CD14-positive monocyte (primary cell): ENCODE measurements at regions not wholly inside any gene's neighbourhood (a gene's known extent, or its start where the extent isn't known, plus 50 kb on each side); places are given as distances from the start of the nearest gene placed in this dataset.

ENCODE experiments used
- DNase-seq, 3 donors: peaks; one replicate each; pipeline ENCODE4 v3.0.0-alpha.2; 2011 to 2022
- H2AFZ ChIP-seq: 2 replicates; pipeline ENCODE4 v1.6.0; 2012; ENCODE audit warnings: mild to moderate bottlenecking, low read depth, low read length, inconsistent platforms; ENCODE audit not compliant: insufficient read depth, poor library complexity, severe bottlenecking
- H3K27ac ChIP-seq, 2 donors: 1 replicate in 1 of 2; 2 replicates in 1 of 2; pipeline ENCODE4 v1.5.1; 2012 to 2013; ENCODE audit warnings: low read length in 2 of 2, control low read depth in 1 of 2, inconsistent platforms in 1 of 2, low read depth in 1 of 2, mild to moderate bottlenecking in 1 of 2
- H3K27me3 ChIP-seq, 2 donors: one replicate each; pipeline versions ENCODE4 v1.6.0 to v1.6.1; 2011 to 2013; ENCODE audit warnings: low read length in 2 of 2; ENCODE audit not compliant: control insufficient read depth in 2 of 2, insufficient read depth in 2 of 2
- H3K36me3 ChIP-seq, 2 donors: replicated peaks in 1 of 2; 1 replicate in 1 of 2; 2 replicates in 1 of 2; pipeline versions ENCODE4 v1.5.1 to v1.6.1; 2012 to 2013; ENCODE audit warnings: low read length in 2 of 2, control low read depth in 1 of 2, inconsistent platforms in 1 of 2, mild to moderate bottlenecking in 1 of 2; ENCODE audit not compliant: insufficient read depth in 2 of 2, control insufficient read depth in 1 of 2
- H3K4me1 ChIP-seq, 2 donors: 1 replicate in 1 of 2; 2 replicates in 1 of 2; pipeline versions ENCODE4 v1.5.1 to v1.6.1; 2012 to 2013; ENCODE audit warnings: low read length in 2 of 2, control low read depth in 1 of 2, inconsistent platforms in 1 of 2, mild to moderate bottlenecking in 1 of 2, moderate library complexity in 1 of 2; ENCODE audit not compliant: insufficient read depth in 2 of 2, control insufficient read depth in 1 of 2
- H3K4me2 ChIP-seq: replicated peaks from 2 replicates; pipeline ENCODE3; 2012; ENCODE audit warnings: low read length, moderate library complexity, mild to moderate bottlenecking; ENCODE audit not compliant: poor library complexity, severe bottlenecking; ENCODE audit errors: extremely low read depth
- H3K4me3 ChIP-seq, 3 experiments: fragments of 200-600 bp in 1 of 3; sonication (generic) in 1 of 3; replicated peaks in 1 of 3; 1 replicate in 2 of 3; 2 replicates in 1 of 3; pipeline ENCODE4 v1.5.1; 2011 to 2013; ENCODE audit warnings: low read length in 3 of 3, mild to moderate bottlenecking in 3 of 3, control low read depth in 2 of 3, low read depth in 2 of 3, inconsistent platforms in 1 of 3, moderate library complexity in 1 of 3
- H3K79me2 ChIP-seq: 2 replicates; pipeline ENCODE4 v1.6.0; 2012; ENCODE audit warnings: mild to moderate bottlenecking, control low read depth, inconsistent platforms, low read length, moderate library complexity; ENCODE audit not compliant: insufficient read depth
- H3K9ac ChIP-seq: 2 replicates; pipeline ENCODE4 v1.6.0; 2017; ENCODE audit warnings: low read length, mild to moderate bottlenecking; ENCODE audit not compliant: insufficient read depth, poor library complexity, severe bottlenecking
- H3K9me3 ChIP-seq, 2 donors: replicated peaks in 1 of 2; 1 replicate in 1 of 2; 2 replicates in 1 of 2; pipeline versions ENCODE4 v1.5.1 to v1.6.1; 2012 to 2013; ENCODE audit warnings: low read length in 2 of 2, control low read depth in 1 of 2; ENCODE audit not compliant: control insufficient read depth in 1 of 2, insufficient read depth in 1 of 2
- H4K20me1 ChIP-seq: 2 replicates; pipeline ENCODE4 v1.6.0; 2012; ENCODE audit warnings: mild to moderate bottlenecking, low read length, control low read depth, moderate library complexity; ENCODE audit not compliant: insufficient read depth
- H3K27ac Mint-ChIP-seq, 7 donors: one replicate each; pipeline ENCODE4 v1.8.0; 2020; ENCODE audit warnings: mild to moderate bottlenecking in 7 of 7, mixed read lengths in 7 of 7, moderate library complexity in 6 of 7, inconsistent platforms in 2 of 7
- H3K27me3 Mint-ChIP-seq, 3 donors: one replicate each; pipeline ENCODE4 v1.8.0; 2021 to 2022; ENCODE audit warnings: low read depth in 3 of 3, mild to moderate bottlenecking in 3 of 3, mixed read lengths in 3 of 3, moderate library complexity in 3 of 3, inconsistent platforms in 1 of 3
- H3K36me3 Mint-ChIP-seq, 2 donors: one replicate each; pipeline ENCODE4 v1.8.0; 2020; ENCODE audit warnings: mixed read lengths in 2 of 2, inconsistent platforms in 1 of 2, mild to moderate bottlenecking in 1 of 2
- H3K4me1 Mint-ChIP-seq: one replicate; pipeline ENCODE4 v1.8.0; 2020; ENCODE audit warnings: mild to moderate bottlenecking, mixed read lengths
- H3K4me3 Mint-ChIP-seq, 2 donors: one replicate each; pipeline ENCODE4 v1.8.0; 2020; ENCODE audit warnings: mild to moderate bottlenecking in 2 of 2, mixed read lengths in 2 of 2, moderate library complexity in 1 of 2
- H3K9me3 Mint-ChIP-seq, 7 donors: one replicate each; pipeline ENCODE4 v1.8.0; 2020 to 2022; ENCODE audit warnings: mixed read lengths in 7 of 7, mild to moderate bottlenecking in 6 of 7, moderate library complexity in 6 of 7, inconsistent platforms in 2 of 7
- CTCF ChIP-seq: fragments of 200-600 bp; IDR thresholded peaks from one replicate; pipeline ENCODE4 v1.8.0; 2022; ENCODE audit warnings: antibody characterized with exemption, mild to moderate bottlenecking
- WGBS: methylation state at CpG from one replicate; pipeline ENCODE4 v1.1.5; 2013; ENCODE audit warnings: missing lambda C conversion rate; ENCODE audit not compliant: insufficient coverage; 5-methylcytosine and 5-hydroxymethylcytosine counted together
- intact Hi-C, 2 donors: fragments of 100-400 bp; cut with micrococcal nuclease; formaldehyde crosslinking; loops; one replicate each; pipeline versions ENCODE4 v1.15.0 to v1.15.1; 2023

- H3K36me3 ChIP-seq: no peaks in the 10 kb centered on the region
- H3K9me3 ChIP-seq: no peaks in the 10 kb centered on the region
- no peak for TF ChIP-seq CTCF
- H3K27ac Mint-ChIP-seq: no peak overlapping the region
- no peak overlapping the region for H3K4me2 ChIP-seq
- H3K4me1 ChIP-seq: no peaks in the 10 kb centered on the region
- H3K27me3 Mint-ChIP-seq: no peaks in the 10 kb centered on the region
- intact Hi-C loops: no loop called here
- H3K4me3 ChIP-seq: no peak overlapping the region
- no peak overlapping the region for H3K27ac ChIP-seq
- DNase-seq: no peak
- no peaks in the 10 kb centered on the region for H3K9me3 Mint-ChIP-seq
- H2AFZ ChIP-seq: no peak overlapping the region
- no CpG with 5 or more reads among the region's 1 CpG for WGBS
- no peaks in the 10 kb centered on the region for H3K27me3 ChIP-seq
- H4K20me1 ChIP-seq: no peaks in the 10 kb centered on the region
- H3K4me3 Mint-ChIP-seq: no peak overlapping the region
- no peaks in the 10 kb centered on the region for H3K79me2 ChIP-seq
- H3K4me1 Mint-ChIP-seq: no peaks in the 10 kb centered on the region
- no peaks in the 10 kb centered on the region for H3K36me3 Mint-ChIP-seq
- no peak overlapping the region for H3K9ac ChIP-seq
Observed at GRCh38 chr1:90476411-90476810, 240.7 kb downstream of the BARHL2 start.

- H3K79me2 ChIP-seq: no peaks in the 10 kb centered on the region
- no peaks in the 10 kb centered on the region for H3K9me3 ChIP-seq
- no peak overlapping the region for H3K4me3 ChIP-seq
- TF ChIP-seq CTCF: no peak
- H3K27ac ChIP-seq: no peak overlapping the region
- DNase-seq: no peak
- H3K27me3 Mint-ChIP-seq: no peaks in the 10 kb centered on the region
- H3K9me3 Mint-ChIP-seq: no peaks in the 10 kb centered on the region
- no peaks in the 10 kb centered on the region for H4K20me1 ChIP-seq
- WGBS: 86% methylated on average over 1 of the region's 2 CpGs
- H3K9ac ChIP-seq: no peak overlapping the region
- no peak overlapping the region for H3K4me2 ChIP-seq
- H3K4me1 ChIP-seq: no peaks in the 10 kb centered on the region
- H2AFZ ChIP-seq: no peak overlapping the region
- H3K27ac Mint-ChIP-seq: no peak overlapping the region
- no peaks in the 10 kb centered on the region for H3K4me1 Mint-ChIP-seq
- intact Hi-C loops: no loop called here
- no peaks in the 10 kb centered on the region for H3K36me3 ChIP-seq
- no peaks in the 10 kb centered on the region for H3K36me3 Mint-ChIP-seq
- no peak overlapping the region for H3K4me3 Mint-ChIP-seq
- no peaks in the 10 kb centered on the region for H3K27me3 ChIP-seq
Observed at GRCh38 chr1:90475631-90476030, 241.5 kb downstream of the BARHL2 start.
